ENCODE measurements at regions not wholly inside any gene's neighbourhood (a gene's known extent, or its start where the extent isn't known, plus 50 kb on each side); places are given as distances from the start of the nearest gene placed in this dataset.

- no peak for TF ChIP-seq REST (IDR thresholded peaks at IDR 0.05; ENCODE audit: unreplicated experiment)
- no peak for TF ChIP-seq ZNF114 (CRISPR knock-in tag; IDR thresholded peaks at IDR 0.05)
- no peak for TF ChIP-seq STAT1 (IDR thresholded peaks at IDR 0.05; ENCODE audit: unreplicated experiment)
- no peak for TF ChIP-seq POLR2AphosphoS5 (IDR thresholded peaks at IDR 0.05; ENCODE audit: low read depth)
- no peak for TF ChIP-seq JUNB (IDR thresholded peaks at IDR 0.05; ENCODE audit: unreplicated experiment)
- no peak for TF ChIP-seq ZNF331 (CRISPR knock-in tag; IDR thresholded peaks at IDR 0.05; ENCODE audit: low read depth)
- TF ChIP-seq EZH2 (IDR thresholded peaks at IDR 0.05; ENCODE audit: low read depth, unreplicated experiment): no peak
- no peak for TF ChIP-seq ETS1 (IDR thresholded peaks at IDR 0.05)
- TF ChIP-seq NANOG (IDR thresholded peaks at IDR 0.05; ENCODE audit: borderline replicate concordance): no peak
These were observed 128.2 kb upstream of the OSTN start (continued) for GRCh38 chr3:191070762-191071403.

- H2AFZ ChIP-seq: no peak overlapping the region
- H3K27me3 ChIP-seq (ENCODE audit: insufficient read depth): no peaks in the 10 kb centered on the region
- no peaks in the 10 kb centered on the region for H3K4me1 ChIP-seq (ENCODE audit: insufficient read depth)
- no peaks in the 10 kb centered on the region for H4K20me1 ChIP-seq (replicated peaks; ENCODE audit: insufficient read depth)
- H3K27ac Mint-ChIP-seq: no peak overlapping the region
- H3K9me2 ChIP-seq (ENCODE audit: insufficient read depth): no peaks in the 10 kb centered on the region
- H3K4me3 Mint-ChIP-seq: no peak overlapping the region
- no peaks in the 10 kb centered on the region for H3K27me3 Mint-ChIP-seq (ENCODE audit: insufficient read depth, low read depth, poor library complexity)
- no peaks in the 10 kb centered on the region for H3K9me3 Mint-ChIP-seq
- no peaks in the 10 kb centered on the region for H3K36me3 Mint-ChIP-seq (ENCODE audit: low read depth)
- H3K4me3 ChIP-seq: no peak overlapping the region
- H3K36me3 ChIP-seq (ENCODE audit: insufficient read depth): no peaks in the 10 kb centered on the region
- H3K4me2 ChIP-seq: no peak overlapping the region
- H3K79me2 ChIP-seq (replicated peaks; ENCODE audit: insufficient read depth): no peaks in the 10 kb centered on the region
- DNase-seq (ENCODE audit: low spot score) (no peak), ATAC-seq (no peak)
- H3K4me1 Mint-ChIP-seq: no peaks in the 10 kb centered on the region; the same call in 1 of the 3 replicates
- no peaks in the 10 kb centered on the region for H3F3A ChIP-seq (replicated peaks; ENCODE audit: low read depth)
- H3K27ac ChIP-seq (ENCODE audit: low read depth): no peak overlapping the region
- no peak for TF ChIP-seq POLR2AphosphoS5 (IDR thresholded peaks at IDR 0.05; ENCODE audit: low read depth)
- TF ChIP-seq EZH2phosphoT487 (IDR thresholded peaks at IDR 0.05; ENCODE audit: unreplicated experiment): no peak
- TF ChIP-seq ZNF331 (CRISPR knock-in tag; IDR thresholded peaks at IDR 0.05; ENCODE audit: low read depth): no peak
- TF ChIP-seq ZNF114 (CRISPR knock-in tag; IDR thresholded peaks at IDR 0.05): no peak
- TF ChIP-seq REST (IDR thresholded peaks at IDR 0.05; ENCODE audit: unreplicated experiment): no peak
- no peak for TF ChIP-seq NANOG (IDR thresholded peaks at IDR 0.05; ENCODE audit: borderline replicate concordance)
These were observed 128.8 kb upstream of the OSTN start for GRCh38 chr3:191070201-191070600.

Data from GM23338 (cell line).